Esophagus muscularis mucosa (tissue), 4 donors: ENCODE measurements at regions not wholly inside any gene's neighbourhood (a gene's known extent, or its start where the extent isn't known, plus 50 kb on each side); places are given as distances from the start of the nearest gene placed in this dataset.
A peak's percentile ranks its signal among the peaks of the same experiment; 100 is the strongest.

Source experiments
- DNase-seq: peaks from one replicate; pipeline ENCODE4 v3.0.0-alpha.2; 2017; ENCODE audit errors: extremely low spot score
- H3K27ac ChIP-seq, 4 donors: fragments of 200-600 bp; sonication (generic); replicated peaks in 1 of 4; 1 replicate in 3 of 4; 2 replicates in 1 of 4; pipeline ENCODE4 v1.5.1; 2016 to 2019; ENCODE audit warnings: mild to moderate bottlenecking in 1 of 4
- H3K27me3 ChIP-seq, 4 donors: fragments of 200-600 bp; sonication (generic); one replicate each; pipeline versions ENCODE4 v1.5.1 to v1.6.0; 2016 to 2019
- H3K36me3 ChIP-seq, 4 donors: fragments of 200-600 bp; sonication (generic); one replicate each; pipeline ENCODE4 v1.5.1; 2016 to 2019
- H3K4me1 ChIP-seq, 4 donors: fragments of 200-600 bp; sonication (generic); one replicate each; pipeline ENCODE4 v1.5.1; 2016 to 2019
- H3K4me3 ChIP-seq, 4 donors: fragments of 200-600 bp; sonication (generic); 1 replicate in 2 of 4; 2 replicates in 2 of 4; pipeline ENCODE4 v1.5.1; 2016 to 2019; ENCODE audit warnings: mild to moderate bottlenecking in 4 of 4, moderate library complexity in 1 of 4
- H3K9me3 ChIP-seq, 4 donors: fragments of 200-600 bp; sonication (generic); 1 replicate in 3 of 4; 2 replicates in 1 of 4; pipeline ENCODE4 v1.5.1; 2016 to 2019
- EP300 ChIP-seq: sonication (generic); formaldehyde crosslinking; IDR thresholded peaks from one replicate; pipeline ENCODE4 v1.6.1; 2017; ENCODE audit warnings: antibody characterized with exemption
- POLR2A ChIP-seq: fragments of 450-650 bp; IDR thresholded peaks from one replicate; pipeline ENCODE4 v1.6.1; 2017; ENCODE audit warnings: antibody characterized with exemption, moderate library complexity, mild to moderate bottlenecking, low read depth
- POLR2AphosphoS5 ChIP-seq, 2 donors: sonication (generic); formaldehyde crosslinking; IDR thresholded peaks; one replicate each; pipeline ENCODE4 v1.6.1; 2017; ENCODE audit warnings: antibody characterized with exemption in 2 of 2
- WGBS: methylation state at CpG from one replicate; pipeline ENCODE4 v1.1.5; 2018; 5-methylcytosine and 5-hydroxymethylcytosine counted together
- intact Hi-C: fragments of 100-400 bp; cut with DNase I; formaldehyde crosslinking; loops from one replicate; pipeline ENCODE4 v1.15.1; 2023
- TF ChIP-seq, protein P1 (sequence below), 3 experiments: fragments of 200-600 bp in 2 of 3; fragments of 450-650 bp in 1 of 3; sonication (generic) in 2 of 3; IDR thresholded peaks; one replicate each; pipeline ENCODE4 v1.5.1; 2017 to 2019; ENCODE audit warnings: antibody characterized with exemption in 3 of 3, mild to moderate bottlenecking in 2 of 3, moderate library complexity in 1 of 3

GRCh38 chr7:28323833-28324232 is 88.5 kb upstream of the CREB5 start:
- H3K9me3 ChIP-seq, result no peaks in the 10 kb centered on the region
- TF ChIP-seq POLR2A, result no peak
- TF ChIP-seq POLR2AphosphoS5 (IDR thresholded peaks at IDR 0.05), result no peak
- TF ChIP-seq, protein P1, sequence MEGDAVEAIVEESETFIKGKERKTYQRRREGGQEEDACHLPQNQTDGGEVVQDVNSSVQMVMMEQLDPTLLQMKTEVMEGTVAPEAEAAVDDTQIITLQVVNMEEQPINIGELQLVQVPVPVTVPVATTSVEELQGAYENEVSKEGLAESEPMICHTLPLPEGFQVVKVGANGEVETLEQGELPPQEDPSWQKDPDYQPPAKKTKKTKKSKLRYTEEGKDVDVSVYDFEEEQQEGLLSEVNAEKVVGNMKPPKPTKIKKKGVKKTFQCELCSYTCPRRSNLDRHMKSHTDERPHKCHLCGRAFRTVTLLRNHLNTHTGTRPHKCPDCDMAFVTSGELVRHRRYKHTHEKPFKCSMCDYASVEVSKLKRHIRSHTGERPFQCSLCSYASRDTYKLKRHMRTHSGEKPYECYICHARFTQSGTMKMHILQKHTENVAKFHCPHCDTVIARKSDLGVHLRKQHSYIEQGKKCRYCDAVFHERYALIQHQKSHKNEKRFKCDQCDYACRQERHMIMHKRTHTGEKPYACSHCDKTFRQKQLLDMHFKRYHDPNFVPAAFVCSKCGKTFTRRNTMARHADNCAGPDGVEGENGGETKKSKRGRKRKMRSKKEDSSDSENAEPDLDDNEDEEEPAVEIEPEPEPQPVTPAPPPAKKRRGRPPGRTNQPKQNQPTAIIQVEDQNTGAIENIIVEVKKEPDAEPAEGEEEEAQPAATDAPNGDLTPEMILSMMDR (IDR thresholded peaks at IDR 0.05), result no peak
- TF ChIP-seq EP300, result no peak
- 86% methylated on average over 7 of the region's 7 CpGs for WGBS
- H3K27me3 ChIP-seq, result no peaks in the 10 kb centered on the region
- no peak overlapping the region for H3K4me3 ChIP-seq
- no peak for DNase-seq
- no peaks in the 10 kb centered on the region for H3K36me3 ChIP-seq
- no peak overlapping the region for H3K27ac ChIP-seq
- H3K4me1 ChIP-seq, result no peaks in the 10 kb centered on the region
- intact Hi-C loops, result no loop called here

DNA sequence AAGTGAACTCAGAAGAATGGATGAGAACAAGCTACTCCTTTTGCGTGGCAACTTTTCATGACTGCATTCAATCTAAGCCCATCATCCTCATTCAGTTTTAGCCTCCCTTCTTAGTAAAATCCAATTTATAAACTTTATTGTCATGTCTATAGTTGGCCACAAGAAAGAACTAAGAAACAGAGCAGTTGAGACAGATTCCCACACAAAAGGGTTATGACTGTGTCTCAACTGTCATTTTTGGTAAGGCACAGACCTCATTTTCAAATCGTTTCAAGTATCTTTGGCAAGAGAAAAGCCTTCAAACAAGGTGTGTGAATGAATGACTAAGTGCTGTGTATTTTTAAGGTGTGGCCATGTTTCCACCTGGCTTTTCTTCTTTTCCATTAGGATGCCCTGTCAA is 84.2 kb upstream of the CREB5 start:
- Histone ChIP-seq H3K36me3 (no peaks in the 10 kb centered on the region), H3K27me3 (no peaks in the 10 kb centered on the region), H3K27ac (no peak overlapping the region), H3K4me3 (no peak overlapping the region), H3K9me3 (no peaks in the 10 kb centered on the region), H3K4me1 (peaks cover 0 to 12% (median 9%) of the 10 kb centered on the region in 4 donors)
- TF ChIP-seq POLR2AphosphoS5 (IDR thresholded peaks at IDR 0.05) (no peak), POLR2A (no peak), EP300 (no peak)
- TF ChIP-seq, protein P1 (IDR thresholded peaks at IDR 0.05), result no peak
- no peak for DNase-seq
- intact Hi-C loops, result no loop called here
- 64% methylated on average over 2 of the region's 2 CpGs for WGBS

DNA sequence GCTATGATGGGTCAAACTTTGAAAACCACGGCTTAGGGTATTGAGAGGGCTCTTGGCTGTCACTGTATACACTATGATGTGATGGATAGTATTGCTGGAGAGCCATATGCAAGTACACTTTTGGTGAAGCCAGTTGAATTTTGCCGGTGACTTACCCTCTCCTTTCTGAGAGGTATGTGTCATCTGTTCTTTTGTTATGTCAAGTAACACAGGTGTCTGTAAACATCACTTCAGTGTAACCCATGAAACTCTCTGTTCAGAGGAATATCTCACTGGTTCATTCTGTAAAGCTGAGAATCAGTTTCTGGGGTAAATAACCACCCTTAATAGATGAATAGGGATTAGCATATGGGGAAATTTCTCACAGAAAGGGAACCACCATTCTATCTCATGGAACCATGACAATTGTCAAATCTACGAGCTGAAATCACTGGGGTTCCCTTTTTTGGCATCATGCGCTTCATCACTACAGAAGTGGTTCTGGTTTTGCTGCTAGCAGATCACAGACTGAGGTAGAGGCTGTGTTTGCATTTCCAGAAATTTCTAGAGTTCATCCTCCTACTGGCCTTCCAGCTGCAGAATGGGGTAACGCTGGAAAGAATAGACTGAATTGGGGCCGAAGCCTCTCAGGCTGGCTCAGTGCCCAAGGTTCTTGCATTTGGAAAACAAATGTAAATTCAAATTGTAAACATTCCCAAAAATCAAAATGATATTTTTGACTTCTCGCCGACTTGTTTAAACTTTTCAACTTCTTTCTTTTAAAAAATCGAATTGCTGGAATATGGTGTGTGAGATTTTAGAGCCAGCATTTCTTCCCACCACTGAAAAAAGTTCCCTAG is 83.3 kb upstream of the CREB5 start:
- TF ChIP-seq EP300 (no peak), POLR2A (no peak), POLR2AphosphoS5 (IDR thresholded peaks at IDR 0.05) (no peak)
- TF ChIP-seq, protein P1 (IDR thresholded peaks at IDR 0.05), result no peak
- H3K4me1 ChIP-seq, result peaks cover 0 to 12% (median 9%) of the 10 kb centered on the region in 4 donors
- intact Hi-C loops, result no loop called here
- no peaks in the 10 kb centered on the region for H3K27me3 ChIP-seq
- no peak overlapping the region for H3K4me3 ChIP-seq
- peaks cover 0 to 3% (median 0%) of the 10 kb centered on the region in 4 donors for H3K9me3 ChIP-seq
- 71% methylated on average over 9 of the region's 9 CpGs for WGBS
- no peaks in the 10 kb centered on the region for H3K36me3 ChIP-seq
- DNase-seq, result peak; percentile 86
- peak overlapping the region in 1 of 4 donors; percentile 17 for H3K27ac ChIP-seq

GRCh38 chr7:28329661-28330363 is 82.5 kb upstream of the CREB5 start:
- DNase-seq, result peak; percentile 90
- Histone ChIP-seq H3K36me3 (no peaks in the 10 kb centered on the region), H3K27me3 (no peaks in the 10 kb centered on the region), H3K4me1 (peaks cover 0 to 12% (median 9%) of the 10 kb centered on the region in 4 donors), H3K4me3 (no peak overlapping the region), H3K9me3 (peaks cover 0 to 3% (median 2%) of the 10 kb centered on the region in 4 donors), H3K27ac (peak overlapping the region in 2 of 4 donors; percentile 17 to 22)
- intact Hi-C loops, result no loop called here
- TF ChIP-seq EP300, result no peak
- WGBS, result 33% methylated on average over 6 of the region's 6 CpGs

GRCh38 chr7:28330384-28331070 is 81.8 kb upstream of the CREB5 start:
- WGBS, result 55% methylated on average over 4 of the region's 4 CpGs

More at GRCh38 chr7:28330384-28331070, 81.8 kb upstream of the CREB5 start:
- Histone ChIP-seq H3K27ac (peak overlapping the region in 1 of 4 donors; percentile 25), H3K9me3 (peaks cover 0 to 6% (median 2%) of the 10 kb centered on the region in 4 donors), H3K27me3 (no peaks in the 10 kb centered on the region), H3K4me1 (peaks cover 0 to 12% (median 9%) of the 10 kb centered on the region in 4 donors), H3K36me3 (no peaks in the 10 kb centered on the region), H3K4me3 (no peak overlapping the region)
- intact Hi-C loops, result no loop called here
- TF ChIP-seq POLR2A, result no peak
- TF ChIP-seq, protein P1 (IDR thresholded peaks at IDR 0.05), result no peak
- TF ChIP-seq EP300, result no peak
- no peak for TF ChIP-seq POLR2AphosphoS5 (IDR thresholded peaks at IDR 0.05)
- peak; percentile 3 for DNase-seq
